GM18519 (cell line): ENCODE measurements at regions not wholly inside any gene's neighbourhood (a gene's known extent, or its start where the extent isn't known, plus 50 kb on each side); places are given as distances from the start of the nearest gene placed in this dataset.
"Not testable (repeated sequence)": the region's sequence is repeated elsewhere in the genome, so short reads cannot be mapped to it uniquely, and the experiment has no call there.

Source experiments
- ATAC-seq: cut with Tn5 transposase; IDR thresholded peaks from one replicate; pipeline ENCODE4 v1.9.1; 2021; ENCODE audit warnings: mild to moderate bottlenecking, moderate library complexity; ENCODE audit not compliant: unreplicated experiment, low FRiP score

DNA sequence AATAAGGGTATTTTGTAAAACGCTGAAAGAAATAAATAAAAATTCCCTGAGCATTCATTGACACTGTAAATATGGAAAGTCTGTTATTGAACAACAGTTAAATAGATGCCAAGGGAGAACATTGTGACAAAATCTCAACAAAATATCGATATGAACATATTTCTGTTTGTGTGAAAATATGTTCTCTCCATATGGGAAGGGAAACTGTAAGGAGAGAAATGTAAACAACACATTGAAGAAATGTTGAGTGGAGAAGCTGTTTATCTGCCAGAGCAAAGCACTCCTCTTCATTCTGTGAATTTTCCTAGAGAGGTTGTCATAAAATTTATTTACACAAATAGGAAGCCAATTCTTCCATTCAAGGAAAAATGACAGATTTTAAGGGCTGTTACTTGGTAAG lies 57.1 kb upstream of the EOMES start:
- no peak for ATAC-seq

- no peak for ATAC-seq
Observed at GRCh38 chr3:27789420-27789819, 67.3 kb upstream of the EOMES start.

DNA sequence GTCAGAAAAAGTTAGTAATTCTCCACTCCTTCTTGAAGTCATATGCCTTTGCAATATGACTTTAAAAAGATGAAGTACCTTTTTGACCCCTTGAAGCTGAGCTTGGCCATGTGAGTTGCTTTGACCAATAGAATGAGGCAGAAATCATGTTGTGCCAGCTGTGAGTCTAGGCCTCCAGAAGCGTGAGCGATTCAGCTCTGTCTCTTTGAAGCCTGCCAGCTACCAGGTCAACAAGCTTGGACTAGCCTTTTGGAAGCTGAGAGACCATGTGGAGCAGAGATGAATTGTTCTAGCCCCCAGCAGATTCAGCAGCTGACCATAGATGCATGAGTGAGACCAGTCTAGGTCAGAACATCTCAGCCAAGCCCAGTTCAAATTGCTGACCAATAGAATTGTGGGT lies 69.8 kb upstream of the EOMES start:
- ATAC-seq: no peak

GRCh38 chr3:27792869-27793268 lies 70.7 kb upstream of the EOMES start:
- ATAC-seq: no peak

- ATAC-seq: no peak
Observed at GRCh38 chr3:27794211-27794610, 72.1 kb upstream of the EOMES start.

DNA sequence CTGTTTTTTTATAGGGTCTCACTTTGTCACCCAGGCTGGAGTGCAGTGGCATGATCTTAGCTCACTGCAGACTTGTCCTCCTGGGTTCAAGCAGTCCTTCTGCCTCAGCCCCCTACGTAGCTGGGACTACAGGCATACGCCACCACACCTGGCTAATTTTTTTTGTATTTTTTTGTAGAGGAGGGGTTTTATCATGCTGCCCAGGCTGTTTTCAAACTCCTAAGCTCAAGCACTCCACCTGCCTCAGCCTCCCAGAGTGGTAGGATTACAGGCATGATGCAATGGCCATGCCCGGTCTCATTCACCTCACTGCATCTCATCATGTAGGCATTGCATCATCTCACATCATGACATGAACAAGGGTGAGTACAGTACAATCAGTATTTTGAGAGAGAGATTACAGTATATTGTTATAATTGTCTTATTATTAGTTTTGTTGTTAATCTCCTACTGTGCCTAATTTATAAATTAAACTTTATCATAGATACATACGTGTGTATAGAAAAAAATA lies 74.3 kb upstream of the EOMES start:
- ATAC-seq: no peak

GRCh38 chr3:27797773-27798172 lies 75.7 kb upstream of the EOMES start:
- no peak for ATAC-seq

DNA sequence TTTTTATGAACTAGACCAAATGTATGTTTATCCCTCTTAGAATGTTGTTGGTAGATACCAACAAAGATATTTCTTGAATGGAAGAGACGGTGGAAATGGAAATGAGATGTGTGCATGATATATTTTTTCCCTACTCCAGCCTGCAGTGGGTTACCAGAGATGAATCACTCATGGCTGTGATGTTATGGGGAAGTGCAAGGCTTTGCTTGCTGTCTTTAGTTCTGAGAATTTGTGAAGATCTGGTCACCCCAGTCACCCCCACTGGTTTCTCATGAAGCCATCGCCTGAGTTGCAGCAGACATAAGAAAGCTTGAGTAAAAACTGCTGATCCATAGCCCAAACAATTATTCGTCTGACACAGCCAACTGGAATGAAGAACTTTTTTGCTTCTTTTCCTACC lies 78.1 kb upstream of the EOMES start:
- no peak for ATAC-seq

- no peak for ATAC-seq
Observed at GRCh38 chr3:27802425-27802824, 80.3 kb upstream of the EOMES start.

GRCh38 chr3:27802849-27803248 lies 80.7 kb upstream of the EOMES start:
- no peak for ATAC-seq

GRCh38 chr3:27805282-27805681 lies 83.2 kb upstream of the EOMES start:
- ATAC-seq: no peak

GRCh38 chr3:27813255-27813654 lies 91.1 kb upstream of the EOMES start:
- ATAC-seq: no peak

- not testable (repeated sequence) for ATAC-seq
Observed at GRCh38 chr3:27821609-27822008, 99.5 kb upstream of the EOMES start.

DNA sequence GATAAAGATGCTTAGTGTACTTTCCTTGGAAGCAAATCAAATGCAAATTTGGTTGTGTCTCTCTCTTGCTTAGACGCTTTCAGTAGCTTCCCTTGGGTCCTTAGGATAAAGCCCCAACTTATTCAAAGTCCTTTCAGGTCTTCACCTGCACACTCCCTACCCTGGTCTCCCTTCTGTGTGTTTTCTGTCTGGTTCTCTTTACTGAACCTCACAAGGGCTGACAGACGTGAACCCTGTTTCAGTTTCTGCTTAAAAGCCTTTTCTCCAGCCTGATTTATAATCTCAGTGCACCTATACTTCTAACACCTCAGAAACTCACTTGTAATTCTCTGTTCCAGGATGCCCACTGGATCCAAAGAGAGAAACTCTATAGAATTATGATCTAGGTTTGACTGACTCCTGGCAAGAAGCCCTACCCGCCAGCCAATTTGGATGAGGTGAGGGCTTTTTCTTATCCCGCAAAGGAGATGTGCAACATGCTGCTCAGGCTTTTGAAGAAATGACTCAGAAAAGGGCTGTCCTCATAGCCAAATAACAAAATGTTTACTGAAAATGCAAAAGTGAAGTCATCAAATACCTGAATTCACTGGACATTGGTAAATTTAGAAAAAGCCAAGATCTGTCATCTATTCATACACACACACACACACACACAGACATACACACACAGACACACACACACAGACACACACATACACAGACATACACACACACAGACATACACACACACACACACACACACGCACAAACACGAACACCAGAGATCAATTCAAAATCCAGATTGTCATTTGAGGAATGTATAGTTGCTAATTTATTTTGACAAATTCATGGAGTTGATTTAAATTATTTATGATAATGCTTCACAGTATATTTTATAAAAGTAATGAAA lies 102.4 kb upstream of the EOMES start:
- no peak for ATAC-seq

- no peak for ATAC-seq
Observed at GRCh38 chr3:27826448-27826847, 104.3 kb upstream of the EOMES start.

- no peak for ATAC-seq
Observed at GRCh38 chr3:27827041-27827440, 104.9 kb upstream of the EOMES start.

DNA sequence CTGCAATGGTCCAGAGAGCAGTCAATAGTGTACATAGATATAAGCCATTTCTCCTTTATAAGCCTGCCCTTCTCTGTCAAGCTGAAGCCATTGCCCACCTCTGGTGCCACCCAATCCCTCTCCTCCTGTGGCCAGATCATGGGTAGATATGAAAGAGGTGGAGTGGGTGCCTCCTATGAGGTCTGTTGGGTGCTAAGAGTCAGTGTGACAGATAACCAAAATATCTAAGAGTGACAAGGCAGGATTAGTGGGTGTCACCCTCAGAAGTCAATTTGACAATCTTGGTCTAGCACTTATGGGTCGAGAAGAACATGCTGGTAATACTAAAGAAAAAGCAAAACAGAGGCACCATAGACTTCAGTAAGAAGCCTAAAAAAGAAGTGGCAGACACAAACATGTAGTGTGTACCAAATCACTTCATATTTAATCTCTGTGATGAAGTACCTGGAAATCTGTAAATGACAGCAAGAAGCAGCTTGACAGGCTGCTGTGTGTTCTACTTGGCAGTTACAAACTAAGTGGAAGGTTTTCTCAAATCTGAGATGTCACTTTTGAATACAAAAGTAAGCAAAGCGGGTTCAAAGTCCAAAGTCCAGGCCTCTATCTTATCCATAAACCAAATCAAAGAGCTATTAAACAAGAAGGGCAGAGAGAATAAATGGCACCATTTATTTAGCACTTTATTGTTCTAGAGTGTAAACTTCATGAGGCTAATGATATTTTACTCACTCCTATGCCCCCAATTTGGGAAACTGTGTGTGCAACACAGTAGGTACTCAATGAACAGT lies 118.9 kb upstream of the EOMES start:
- no peak for ATAC-seq

GRCh38 chr3:27844052-27844675 lies 122.0 kb upstream of the EOMES start:
- ATAC-seq: no peak

- ATAC-seq: no peak
Observed at GRCh38 chr3:27847697-27848096, 125.6 kb upstream of the EOMES start.

DNA sequence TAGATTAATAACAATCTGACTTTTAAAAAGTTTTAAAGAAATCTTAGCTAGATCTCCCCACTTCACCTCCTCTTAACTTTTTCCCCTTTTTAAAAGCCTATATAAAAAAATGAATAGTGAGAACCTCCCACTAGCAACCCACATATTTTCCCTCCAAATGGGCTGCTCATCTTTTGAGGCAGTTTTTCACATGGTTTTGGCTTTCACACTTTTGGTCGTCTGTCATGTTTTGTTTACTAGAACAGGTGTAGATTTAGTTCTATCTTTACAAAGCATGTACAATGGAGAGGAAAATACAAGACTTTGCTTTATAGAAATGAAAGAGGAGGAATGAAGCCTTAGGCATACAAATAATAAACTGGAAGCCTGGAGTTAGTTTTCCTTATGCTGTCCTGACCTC lies 126.7 kb upstream of the EOMES start:
- ATAC-seq: no peak

DNA sequence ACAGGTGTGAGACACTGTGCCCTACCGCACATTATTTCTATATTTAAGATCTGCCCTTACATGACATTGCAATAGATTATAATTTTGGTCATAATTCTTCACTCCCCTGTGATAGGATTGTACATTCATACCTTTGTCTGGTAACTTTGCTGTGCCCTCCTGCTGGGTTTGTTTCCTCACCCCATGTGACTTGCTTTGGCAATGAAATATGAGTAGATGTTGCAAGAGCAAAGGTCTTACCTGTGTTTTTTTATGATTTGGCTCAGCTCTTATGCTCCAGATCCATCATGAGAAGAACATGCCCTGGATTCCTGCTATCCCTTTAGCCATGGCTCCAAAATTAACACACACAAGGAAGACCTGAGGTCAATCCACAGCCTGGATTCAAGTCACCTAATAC lies 137.7 kb upstream of the EOMES start:
- ATAC-seq: no peak
